ENCODE measurements at regions not wholly inside any gene's neighbourhood (a gene's known extent, or its start where the extent isn't known, plus 50 kb on each side); places are given as distances from the start of the nearest gene placed in this dataset.
"Not testable (repeated sequence)": the region's sequence is repeated elsewhere in the genome, so short reads cannot be mapped to it uniquely, and the experiment has no call there.

DNA sequence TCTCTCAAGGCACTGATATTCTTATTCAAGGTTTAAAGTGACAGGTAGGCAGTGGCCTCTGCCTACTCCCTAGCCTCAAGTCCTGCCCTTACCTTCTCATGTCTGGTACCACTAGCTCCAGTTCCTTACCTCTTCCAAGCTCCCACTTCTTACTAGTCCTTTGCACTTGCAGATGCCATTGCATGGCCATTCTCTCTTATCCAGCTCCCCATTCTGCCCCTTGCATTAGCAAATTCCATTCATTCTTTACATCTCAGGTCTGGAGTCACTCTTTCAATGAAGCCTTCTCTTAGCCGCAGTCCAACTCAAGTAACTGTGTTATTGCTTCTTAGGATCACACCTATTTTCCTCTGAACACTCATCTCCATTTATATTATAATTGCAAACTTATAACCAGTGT is 807.1 kb downstream of the EDEM1 start:
- no peak for DNase-seq (ENCODE audit: low spot score)

GRCh38 chr3:6018456-6018855 is 830.9 kb downstream of the EDEM1 start:
- no peak for DNase-seq (ENCODE audit: low spot score)

- no peak for DNase-seq (ENCODE audit: low spot score)
Observed at GRCh38 chr3:6022621-6023020, 835.1 kb downstream of the EDEM1 start.

- no peak for DNase-seq (ENCODE audit: low spot score)
Observed at GRCh38 chr3:6025032-6025431, 835.9 kb upstream of the GRM7 start.

- not testable (repeated sequence) for DNase-seq (ENCODE audit: low spot score)
Observed at GRCh38 chr3:6030648-6031047, 830.3 kb upstream of the GRM7 start.

- no peak for DNase-seq (ENCODE audit: low spot score)
Observed at GRCh38 chr3:6035626-6036025, 825.3 kb upstream of the GRM7 start.

DNA sequence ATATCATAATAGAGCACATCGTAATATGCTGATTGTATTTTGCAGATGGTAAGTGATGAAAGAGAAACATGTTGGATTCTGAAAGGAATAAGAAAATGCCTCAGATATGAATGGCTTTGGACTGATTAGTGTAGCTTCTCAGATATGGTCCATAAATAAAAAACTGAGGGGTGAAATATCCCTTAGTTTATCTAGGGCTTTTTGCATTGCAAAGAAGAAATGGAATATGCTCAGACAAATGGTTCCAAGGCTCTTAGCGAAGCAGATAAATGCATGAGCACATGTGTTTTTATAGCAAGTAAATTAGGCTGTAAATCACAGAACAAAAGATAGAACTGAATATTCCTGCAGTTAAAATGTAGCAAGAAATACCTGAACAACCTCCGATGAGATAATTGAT is 820.9 kb upstream of the GRM7 start:
- no peak for DNase-seq (ENCODE audit: low spot score)

DNA sequence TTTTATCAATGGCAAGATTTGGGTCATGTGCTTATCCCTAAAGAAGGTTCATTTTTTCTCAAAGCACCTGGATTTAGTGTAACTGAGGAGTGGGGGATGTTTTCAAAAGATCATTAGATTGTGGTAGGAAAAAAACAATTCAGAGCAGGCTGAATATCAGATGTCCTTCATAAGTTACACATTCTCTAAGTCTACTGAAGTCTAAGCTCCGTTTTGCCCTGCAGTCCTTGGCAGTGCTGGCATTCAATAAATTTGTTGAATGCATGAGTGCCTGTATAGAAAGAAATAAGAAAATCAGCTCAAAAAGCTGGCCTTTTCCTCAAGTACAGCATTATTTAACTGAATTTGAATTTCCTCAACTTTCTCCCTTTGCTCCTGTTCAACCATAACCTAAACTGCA is 819.0 kb upstream of the GRM7 start:
- no peak for DNase-seq (ENCODE audit: low spot score)

DNA sequence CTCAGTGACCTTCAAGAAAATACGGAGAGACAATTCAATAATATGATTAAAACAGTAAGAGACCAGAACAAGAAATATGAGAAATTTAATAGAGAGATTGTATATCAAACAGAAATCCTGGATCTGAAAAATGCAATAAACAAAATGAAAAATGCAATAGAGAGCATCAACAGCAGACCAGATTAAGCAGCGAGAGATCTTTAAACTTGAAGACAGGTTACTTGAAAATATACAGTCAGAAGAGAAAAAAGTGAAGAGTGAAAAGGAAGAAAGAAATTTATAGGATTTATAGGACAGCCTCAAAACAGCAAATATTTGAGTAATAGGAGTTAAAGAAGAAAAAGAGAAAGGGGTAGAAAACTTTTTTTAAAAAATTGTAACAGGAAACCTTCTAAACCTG is 813.9 kb upstream of the GRM7 start:
- no peak for DNase-seq (ENCODE audit: low spot score)

GRCh38 chr3:6060251-6060650 is 800.7 kb upstream of the GRM7 start:
- no peak for DNase-seq (ENCODE audit: low spot score)

DNA sequence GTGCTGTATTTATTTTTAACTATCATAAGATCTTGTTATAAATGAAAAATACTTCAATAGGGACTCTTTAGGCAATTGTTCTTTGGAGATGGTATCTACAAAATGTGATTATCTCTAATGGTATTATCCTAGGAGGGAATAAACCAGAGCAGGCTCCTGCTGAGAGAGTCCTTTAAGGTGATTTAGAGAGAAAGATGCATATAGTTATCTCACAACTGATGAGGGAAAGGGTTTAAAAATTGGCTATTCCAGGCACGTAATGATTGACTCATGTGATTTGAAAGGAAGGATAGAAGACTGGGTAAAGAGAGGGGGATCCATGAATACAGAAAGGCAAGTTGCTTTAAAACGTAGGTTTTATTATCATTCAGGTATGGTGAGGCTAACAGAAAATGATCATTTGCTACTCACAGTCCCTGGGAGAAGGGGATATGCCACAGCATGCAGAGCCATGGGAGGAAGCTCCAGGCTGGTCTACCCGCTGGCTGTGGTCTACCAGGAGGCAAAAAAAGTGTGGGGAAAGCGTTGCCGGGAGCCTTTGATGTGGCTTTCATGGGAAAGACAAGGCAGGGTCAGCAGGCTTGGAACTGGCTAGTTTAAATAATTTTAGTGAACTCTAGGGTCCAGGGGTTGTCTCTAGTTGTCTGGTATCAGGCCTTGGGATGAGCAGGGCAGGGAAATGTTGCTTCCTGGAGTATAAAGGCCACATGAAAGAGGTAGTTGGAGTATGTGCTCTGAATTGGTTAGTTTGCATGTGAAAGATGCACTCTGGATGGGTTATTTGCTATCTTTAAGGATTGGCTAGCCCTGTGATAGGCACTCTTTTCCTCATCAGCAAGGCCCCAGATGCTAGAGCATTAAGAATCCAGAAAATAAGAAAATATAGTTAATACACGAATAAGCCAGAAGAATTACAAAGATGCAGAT is 798.4 kb upstream of the GRM7 start:
- no peak for DNase-seq (ENCODE audit: low spot score)

DNA sequence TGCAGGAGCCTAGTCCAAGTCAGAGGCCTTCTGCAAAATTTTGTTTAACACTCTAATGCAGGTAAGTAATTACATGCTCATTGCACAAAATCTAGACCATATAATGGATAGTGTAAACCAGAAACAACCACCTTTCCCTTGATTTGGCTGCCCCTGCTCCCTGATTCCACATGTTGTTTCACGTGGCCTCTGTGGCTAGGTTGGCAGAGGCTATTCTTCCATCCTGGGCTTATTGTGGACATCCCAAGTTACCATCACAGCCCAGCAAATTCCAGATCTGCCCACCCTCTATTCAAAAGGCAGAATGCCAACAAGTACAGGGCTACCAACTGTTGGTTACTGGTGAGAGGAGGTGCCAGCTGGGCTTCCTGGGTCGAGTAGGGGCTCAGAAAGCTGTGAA is 794.5 kb upstream of the GRM7 start:
- no peak for DNase-seq (ENCODE audit: low spot score)

GRCh38 chr3:6066868-6067578 is 793.9 kb upstream of the GRM7 start:
- DNase-seq (ENCODE audit: low spot score): not testable (repeated sequence)

DNA sequence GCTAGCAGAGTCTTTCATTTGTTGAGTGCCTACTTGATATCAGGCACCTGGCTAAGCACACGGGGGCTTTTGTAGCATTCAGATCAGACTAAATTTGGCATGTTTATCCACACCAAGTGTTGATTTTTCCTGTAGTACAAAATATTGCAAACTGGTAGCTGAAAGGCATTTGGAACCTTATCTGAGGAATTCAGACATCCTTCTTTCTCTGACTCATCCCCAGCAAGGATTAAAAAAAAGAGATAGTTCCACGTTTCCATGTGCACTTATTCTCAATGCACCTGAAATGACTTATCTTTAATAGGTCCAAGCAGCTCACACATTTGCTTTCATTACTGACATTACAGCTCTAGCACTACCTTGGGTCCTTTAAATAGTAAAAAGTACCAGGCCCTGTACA is 786.0 kb upstream of the GRM7 start:
- DNase-seq (ENCODE audit: low spot score): no peak

GRCh38 chr3:6078436-6078835 is 782.5 kb upstream of the GRM7 start:
- DNase-seq (ENCODE audit: low spot score): no peak

DNA sequence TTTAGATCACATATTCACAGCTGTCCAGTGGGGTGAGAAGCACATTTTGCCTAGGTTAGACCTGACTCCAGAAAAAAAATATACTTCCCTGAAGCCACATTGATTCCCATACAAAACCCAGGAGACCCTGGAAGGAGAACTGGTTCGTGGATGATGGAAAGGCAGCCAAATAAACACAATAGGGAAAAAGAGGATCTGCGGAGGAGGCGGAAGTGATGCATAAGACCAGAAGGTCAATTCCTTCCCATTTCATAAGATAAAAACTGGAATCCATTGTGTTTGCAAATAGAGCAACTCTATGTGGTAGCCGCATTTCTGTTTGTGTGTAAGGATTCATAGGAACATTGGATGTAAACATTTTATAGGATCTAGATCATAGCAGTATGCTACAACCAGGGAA is 781.9 kb upstream of the GRM7 start:
- DNase-seq (ENCODE audit: low spot score): no peak

DNA sequence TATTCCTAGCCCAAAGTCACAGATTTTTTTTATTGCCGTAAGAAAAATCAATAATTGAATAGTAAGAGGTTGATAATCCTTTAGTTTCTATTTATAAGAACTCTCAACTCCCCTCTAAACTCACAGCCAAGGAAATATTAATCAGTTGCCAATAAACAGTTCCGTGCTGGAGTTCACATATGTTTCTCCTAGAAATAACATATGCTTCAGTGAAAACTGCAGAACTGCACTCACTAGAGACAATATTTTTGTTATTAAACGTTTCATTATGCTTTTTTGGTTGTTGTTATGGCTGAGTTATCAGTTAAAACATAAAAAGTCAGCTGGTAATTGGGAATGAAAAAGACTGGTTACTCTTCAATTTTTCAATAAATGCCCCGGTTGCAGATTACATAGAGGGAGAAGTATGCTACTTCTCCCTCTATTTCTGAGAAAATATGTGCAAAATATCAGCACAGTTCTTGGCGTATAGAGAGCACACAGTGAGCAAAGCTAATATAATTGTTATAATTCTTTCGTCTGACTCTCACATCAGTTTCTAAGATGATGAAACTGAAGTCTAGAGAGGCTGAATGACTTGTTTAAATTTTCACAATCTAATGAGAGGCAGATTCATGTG is 781.2 kb upstream of the GRM7 start:
- DNase-seq (ENCODE audit: low spot score): no peak

DNA sequence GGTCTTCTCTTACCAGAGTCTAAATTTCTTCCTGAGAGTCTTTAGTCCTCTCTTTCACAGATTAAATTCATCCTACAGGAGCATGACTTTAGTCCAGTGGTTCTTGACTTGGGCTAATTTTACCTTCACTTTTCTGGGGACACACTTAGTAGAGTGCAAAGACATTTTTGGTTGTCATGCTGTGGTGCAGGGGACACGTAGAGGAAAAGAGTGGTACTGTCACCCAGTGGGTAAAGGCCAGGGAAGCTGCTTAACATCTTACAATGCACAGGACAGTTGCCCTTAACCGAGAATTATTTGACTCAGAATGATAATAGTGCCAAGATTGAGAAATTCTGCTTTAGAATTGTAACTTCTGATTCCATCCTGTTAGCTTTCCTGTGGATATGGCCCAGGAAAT is 772.5 kb upstream of the GRM7 start:
- no peak for DNase-seq (ENCODE audit: low spot score)

DNA sequence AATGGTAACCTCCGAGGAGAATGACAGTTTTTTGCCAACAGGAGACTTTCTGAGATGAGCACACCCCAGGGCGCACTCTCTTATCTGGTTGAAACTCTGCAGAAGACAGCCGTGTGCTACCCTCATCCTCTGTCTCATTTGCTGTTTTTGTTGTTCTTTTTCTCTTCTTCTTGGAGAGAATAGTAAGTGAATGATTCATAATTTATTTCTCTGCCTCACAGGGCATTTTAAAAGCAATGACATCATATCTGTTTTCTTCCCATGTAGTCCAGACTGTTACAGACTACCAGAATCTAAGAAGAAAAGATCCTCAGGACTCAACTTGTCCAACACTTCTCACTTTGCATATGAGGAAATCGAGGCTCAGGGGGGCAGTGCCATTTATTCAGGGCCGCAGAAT is 771.1 kb upstream of the GRM7 start:
- DNase-seq (ENCODE audit: low spot score): no peak

GRCh38 chr3:6091262-6091661 is 769.7 kb upstream of the GRM7 start:
- DNase-seq (ENCODE audit: low spot score): no peak

- no peak for DNase-seq (ENCODE audit: low spot score)
Observed at GRCh38 chr3:6095006-6095405, 765.9 kb upstream of the GRM7 start.

GRCh38 chr3:6097021-6097420 is 763.9 kb upstream of the GRM7 start:
- DNase-seq (ENCODE audit: low spot score): no peak

GRCh38 chr3:6097556-6097955 is 763.4 kb upstream of the GRM7 start:
- no peak for DNase-seq (ENCODE audit: low spot score)
